ENCODE measurements at regions not wholly inside any gene's neighbourhood (a gene's known extent, or its start where the extent isn't known, plus 50 kb on each side); places are given as distances from the start of the nearest gene placed in this dataset.

DNA sequence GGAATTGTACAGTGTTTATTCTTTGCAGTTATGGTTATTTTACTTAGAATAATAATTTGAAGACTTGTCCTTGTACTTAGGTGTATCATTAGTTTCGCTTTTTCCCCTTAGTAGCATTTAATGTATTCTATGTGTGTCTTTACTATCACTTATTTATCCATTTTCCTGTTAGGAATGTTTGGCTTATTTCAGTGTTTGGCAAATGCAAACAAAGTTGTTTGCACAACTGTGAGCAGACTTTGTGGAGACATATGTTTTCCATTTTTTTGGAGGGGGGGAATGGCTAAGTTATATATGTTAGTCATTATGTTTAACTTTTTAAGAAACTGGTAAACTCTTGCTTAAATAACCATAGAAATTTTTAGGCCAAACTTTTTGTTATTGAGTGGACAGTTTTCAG lies 447.7 kb downstream of the SOX11 start:
- TF ChIP-seq, protein P1, sequence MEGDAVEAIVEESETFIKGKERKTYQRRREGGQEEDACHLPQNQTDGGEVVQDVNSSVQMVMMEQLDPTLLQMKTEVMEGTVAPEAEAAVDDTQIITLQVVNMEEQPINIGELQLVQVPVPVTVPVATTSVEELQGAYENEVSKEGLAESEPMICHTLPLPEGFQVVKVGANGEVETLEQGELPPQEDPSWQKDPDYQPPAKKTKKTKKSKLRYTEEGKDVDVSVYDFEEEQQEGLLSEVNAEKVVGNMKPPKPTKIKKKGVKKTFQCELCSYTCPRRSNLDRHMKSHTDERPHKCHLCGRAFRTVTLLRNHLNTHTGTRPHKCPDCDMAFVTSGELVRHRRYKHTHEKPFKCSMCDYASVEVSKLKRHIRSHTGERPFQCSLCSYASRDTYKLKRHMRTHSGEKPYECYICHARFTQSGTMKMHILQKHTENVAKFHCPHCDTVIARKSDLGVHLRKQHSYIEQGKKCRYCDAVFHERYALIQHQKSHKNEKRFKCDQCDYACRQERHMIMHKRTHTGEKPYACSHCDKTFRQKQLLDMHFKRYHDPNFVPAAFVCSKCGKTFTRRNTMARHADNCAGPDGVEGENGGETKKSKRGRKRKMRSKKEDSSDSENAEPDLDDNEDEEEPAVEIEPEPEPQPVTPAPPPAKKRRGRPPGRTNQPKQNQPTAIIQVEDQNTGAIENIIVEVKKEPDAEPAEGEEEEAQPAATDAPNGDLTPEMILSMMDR (IDR thresholded peaks at IDR 0.05) = no peak
- no peak for TF ChIP-seq POLR2A (IDR thresholded peaks at IDR 0.05)
- no peak for TF ChIP-seq POLR2AphosphoS5 (IDR thresholded peaks at IDR 0.05)
- TF ChIP-seq EP300 (IDR thresholded peaks at IDR 0.05) = no peak
